MM.1S (cell line): ENCODE measurements at regions not wholly inside any gene's neighbourhood (a gene's known extent, or its start where the extent isn't known, plus 50 kb on each side); places are given as distances from the start of the nearest gene placed in this dataset.

Experiments used
- DNase-seq: peaks from one replicate; pipeline ENCODE4 v3.0.0-alpha.2; 2015
- H2AFZ ChIP-seq: fragments of 300-600 bp; sonication (generic); 2 replicates; pipeline ENCODE4 v1.6.0; 2016; ENCODE audit warnings: antibody characterized with exemption, low read length
- H3F3A ChIP-seq: fragments of 300-600 bp; sonication (generic); 2 replicates; pipeline ENCODE4 v1.6.1; 2016; ENCODE audit warnings: mild to moderate bottlenecking, antibody characterized with exemption, low read length, moderate library complexity, mixed read lengths; ENCODE audit not compliant: insufficient read depth
- H3K27ac ChIP-seq: fragments of 300-600 bp; sonication (generic); 2 replicates; pipeline ENCODE4 v1.5.1; 2016; ENCODE audit warnings: mild to moderate bottlenecking, low read length
- H3K27me3 ChIP-seq: fragments of 300-600 bp; sonication (generic); replicated peaks from 2 replicates; pipeline ENCODE4 v1.6.0; 2016; ENCODE audit warnings: low read length; ENCODE audit not compliant: insufficient read depth
- H3K36me3 ChIP-seq: fragments of 300-600 bp; sonication (generic); replicated peaks from 2 replicates; pipeline ENCODE4 v1.6.1; 2016; ENCODE audit warnings: mild to moderate bottlenecking, low read length, mixed read lengths; ENCODE audit not compliant: insufficient read depth
- H3K4me1 ChIP-seq: fragments of 300-600 bp; sonication (generic); 2 replicates; pipeline ENCODE4 v1.6.1; 2016; ENCODE audit warnings: low read length, mixed read lengths
- H3K4me2 ChIP-seq: fragments of 300-600 bp; sonication (generic); 2 replicates; pipeline ENCODE4 v1.6.0; 2016; ENCODE audit warnings: low read depth, low read length
- H3K4me3 ChIP-seq: fragments of 300-600 bp; sonication (generic); 2 replicates; pipeline ENCODE4 v1.5.1; 2016; ENCODE audit warnings: low read length, mixed read lengths
- H3K79me2 ChIP-seq: fragments of 300-600 bp; sonication (generic); 2 replicates; pipeline ENCODE4 v1.6.1; 2016; ENCODE audit warnings: mixed run types, low read length, mixed read lengths
- H3K9ac ChIP-seq: fragments of 300-600 bp; sonication (generic); 2 replicates; pipeline ENCODE4 v1.6.1; 2016; ENCODE audit warnings: low read length, mixed read lengths
- H3K9me2 ChIP-seq: fragments of 300-600 bp; sonication (generic); replicated peaks from 2 replicates; pipeline ENCODE4 v1.6.1; 2016; ENCODE audit warnings: mild to moderate bottlenecking, low read length, mixed read lengths; ENCODE audit not compliant: insufficient read depth
- H3K9me3 ChIP-seq: fragments of 300-600 bp; sonication (generic); replicated peaks from 2 replicates; pipeline ENCODE4 v1.6.1; 2016; ENCODE audit warnings: mild to moderate bottlenecking, low read length, mixed read lengths; ENCODE audit not compliant: insufficient read depth
- H4K20me1 ChIP-seq: fragments of 300-600 bp; sonication (generic); 2 replicates; pipeline ENCODE4 v1.6.1; 2016; ENCODE audit warnings: mild to moderate bottlenecking, low read length, moderate library complexity, mixed read lengths; ENCODE audit not compliant: insufficient read depth
- EZH2 ChIP-seq: fragments of 300-600 bp; sonication (generic); optimal IDR thresholded peaks from 2 replicates; pipeline ENCODE3; 2017; ENCODE audit warnings: low read depth, mild to moderate bottlenecking, antibody characterized with exemption, low read length, mixed read lengths
- EZH2phosphoT487 ChIP-seq: fragments of 300-600 bp; sonication (generic); IDR thresholded peaks from 2 replicates; pipeline ENCODE4 v1.6.1; 2018; ENCODE audit warnings: antibody characterized with exemption, low read length
- TF ChIP-seq, protein P1 (sequence below): fragments of 300-600 bp; sonication (generic); IDR thresholded peaks from 2 replicates; pipeline ENCODE4 v1.5.1; 2016; ENCODE audit warnings: antibody characterized with exemption, low read length, mixed read lengths

- H2AFZ ChIP-seq: no peak overlapping the region
- H3K4me2 ChIP-seq: no peak overlapping the region
- no peaks in the 10 kb centered on the region for H3K79me2 ChIP-seq
- H3K4me3 ChIP-seq: no peak overlapping the region
- TF ChIP-seq, protein P1, sequence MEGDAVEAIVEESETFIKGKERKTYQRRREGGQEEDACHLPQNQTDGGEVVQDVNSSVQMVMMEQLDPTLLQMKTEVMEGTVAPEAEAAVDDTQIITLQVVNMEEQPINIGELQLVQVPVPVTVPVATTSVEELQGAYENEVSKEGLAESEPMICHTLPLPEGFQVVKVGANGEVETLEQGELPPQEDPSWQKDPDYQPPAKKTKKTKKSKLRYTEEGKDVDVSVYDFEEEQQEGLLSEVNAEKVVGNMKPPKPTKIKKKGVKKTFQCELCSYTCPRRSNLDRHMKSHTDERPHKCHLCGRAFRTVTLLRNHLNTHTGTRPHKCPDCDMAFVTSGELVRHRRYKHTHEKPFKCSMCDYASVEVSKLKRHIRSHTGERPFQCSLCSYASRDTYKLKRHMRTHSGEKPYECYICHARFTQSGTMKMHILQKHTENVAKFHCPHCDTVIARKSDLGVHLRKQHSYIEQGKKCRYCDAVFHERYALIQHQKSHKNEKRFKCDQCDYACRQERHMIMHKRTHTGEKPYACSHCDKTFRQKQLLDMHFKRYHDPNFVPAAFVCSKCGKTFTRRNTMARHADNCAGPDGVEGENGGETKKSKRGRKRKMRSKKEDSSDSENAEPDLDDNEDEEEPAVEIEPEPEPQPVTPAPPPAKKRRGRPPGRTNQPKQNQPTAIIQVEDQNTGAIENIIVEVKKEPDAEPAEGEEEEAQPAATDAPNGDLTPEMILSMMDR: no peak
- TF ChIP-seq EZH2 (no peak), EZH2phosphoT487 (no peak)
- H3K27ac ChIP-seq: no peak overlapping the region
- no peak for DNase-seq
- H3K9me2 ChIP-seq: no peaks in the 10 kb centered on the region
- no peaks in the 10 kb centered on the region for H4K20me1 ChIP-seq
- no peaks in the 10 kb centered on the region for H3K4me1 ChIP-seq
- H3K9me3 ChIP-seq: no peaks in the 10 kb centered on the region
- no peaks in the 10 kb centered on the region for H3K27me3 ChIP-seq
- H3K9ac ChIP-seq: no peak overlapping the region
- H3K36me3 ChIP-seq: no peaks in the 10 kb centered on the region
- H3F3A ChIP-seq: no peaks in the 10 kb centered on the region
These were observed 373.2 kb downstream of the SLC4A3 start for GRCh38 chr2:220000586-220000985.

DNA sequence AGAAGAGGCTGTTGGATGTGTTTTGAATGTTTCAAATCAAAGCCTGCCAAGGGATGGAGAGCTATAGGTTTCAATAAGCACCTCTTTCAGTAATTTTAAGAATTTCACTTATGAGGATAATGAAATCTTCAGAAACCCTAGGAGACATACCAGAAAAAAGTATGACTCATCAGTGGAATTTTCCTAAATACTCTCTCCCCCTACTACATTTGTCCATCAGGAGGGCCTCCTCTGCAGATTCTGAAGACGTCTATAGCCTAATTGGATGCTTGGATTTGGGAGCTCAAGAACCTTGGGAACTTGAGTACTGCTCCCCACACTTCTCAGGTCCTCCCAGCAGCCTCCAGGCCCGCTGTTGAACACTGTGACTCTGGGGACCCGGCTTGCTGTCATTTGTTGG, 374.3 kb downstream of the SLC4A3 start:
- Histone ChIP-seq H3F3A (no peaks in the 10 kb centered on the region), H3K9me2 (no peaks in the 10 kb centered on the region), H3K27ac (no peak overlapping the region), H3K9me3 (no peaks in the 10 kb centered on the region), H3K9ac (no peak overlapping the region), H3K27me3 (no peaks in the 10 kb centered on the region), H3K79me2 (no peaks in the 10 kb centered on the region), H3K4me3 (no peak overlapping the region), H4K20me1 (no peaks in the 10 kb centered on the region), H3K36me3 (no peaks in the 10 kb centered on the region), H3K4me1 (no peaks in the 10 kb centered on the region), H3K4me2 (no peak overlapping the region), H2AFZ (no peak overlapping the region)
- no peak for TF ChIP-seq EZH2
- no peak for DNase-seq

DNA sequence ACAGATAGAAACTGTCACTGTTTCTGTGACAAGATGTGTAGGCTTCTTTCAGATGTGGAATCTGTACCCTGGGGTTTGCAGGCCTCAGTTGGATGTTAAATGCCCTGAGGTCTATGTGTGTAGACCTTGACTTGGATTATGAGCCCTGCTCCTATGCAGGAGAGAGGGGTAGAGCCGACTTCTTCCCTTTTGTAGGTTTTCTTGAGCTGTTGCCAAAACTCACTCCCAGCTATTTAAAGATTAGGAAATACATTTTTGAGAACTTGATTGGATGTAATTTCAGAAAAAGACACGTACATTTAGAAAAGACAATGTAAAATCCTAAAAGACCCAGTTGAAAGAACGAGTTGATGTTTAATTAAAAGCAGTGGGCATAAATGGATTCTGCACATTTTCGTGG, 374.8 kb downstream of the SLC4A3 start:
- no peak overlapping the region for H2AFZ ChIP-seq
- TF ChIP-seq, protein P1: no peak
- TF ChIP-seq EZH2phosphoT487 (no peak), EZH2 (no peak)

GRCh38 chr2:220002699-220003098, 375.3 kb downstream of the SLC4A3 start:
- H3F3A ChIP-seq: no peaks in the 10 kb centered on the region
- H3K27ac ChIP-seq: no peak overlapping the region
- H3K9me2 ChIP-seq: no peaks in the 10 kb centered on the region
- H3K4me1 ChIP-seq: no peaks in the 10 kb centered on the region
- no peaks in the 10 kb centered on the region for H3K36me3 ChIP-seq
- H3K27me3 ChIP-seq: no peaks in the 10 kb centered on the region
- H2AFZ ChIP-seq: no peak overlapping the region
- no peak overlapping the region for H3K9ac ChIP-seq
- DNase-seq: no peak
- H3K79me2 ChIP-seq: no peaks in the 10 kb centered on the region
- no peaks in the 10 kb centered on the region for H4K20me1 ChIP-seq
- H3K4me2 ChIP-seq: no peak overlapping the region
- TF ChIP-seq EZH2phosphoT487 (no peak), EZH2 (no peak)
- TF ChIP-seq, protein P1: no peak
- no peak overlapping the region for H3K4me3 ChIP-seq
- H3K9me3 ChIP-seq: no peaks in the 10 kb centered on the region

More for the DNA sequence above, 374.8 kb downstream of the SLC4A3 start:
- Histone ChIP-seq H3K27ac (no peak overlapping the region), H3K36me3 (no peaks in the 10 kb centered on the region), H3K9me2 (no peaks in the 10 kb centered on the region), H3K9ac (no peak overlapping the region), H3K27me3 (no peaks in the 10 kb centered on the region), H3K4me3 (no peak overlapping the region), H3K4me2 (no peak overlapping the region), H3K4me1 (no peaks in the 10 kb centered on the region), H3K79me2 (no peaks in the 10 kb centered on the region), H3F3A (no peaks in the 10 kb centered on the region), H4K20me1 (no peaks in the 10 kb centered on the region), H3K9me3 (no peaks in the 10 kb centered on the region)
- DNase-seq: no peak
